Trophoblast cell (in vitro differentiated cells and primary cell): ENCODE measurements at regions not wholly inside any gene's neighbourhood (a gene's known extent, or its start where the extent isn't known, plus 50 kb on each side); places are given as distances from the start of the nearest gene placed in this dataset.

ENCODE experiments used
- DNase-seq, 2 donors: peaks; one replicate each; pipeline ENCODE4 v3.0.0-alpha.2; 2016
- H2AFZ ChIP-seq: 2 replicates; pipeline ENCODE4 v1.6.1; 2013; ENCODE audit warnings: low read length, moderate library complexity, mild to moderate bottlenecking; ENCODE audit not compliant: insufficient read depth, poor library complexity
- H2AK5ac ChIP-seq: 2 replicates; pipeline ENCODE4 v1.6.1; 2013; ENCODE audit warnings: mild to moderate bottlenecking, low read length
- H2BK120ac ChIP-seq: 2 replicates; pipeline ENCODE4 v1.6.1; 2013; ENCODE audit warnings: low read length, mild to moderate bottlenecking, moderate library complexity; ENCODE audit not compliant: insufficient read depth, poor library complexity
- H2BK12ac ChIP-seq: 2 replicates; pipeline ENCODE4 v1.6.1; 2013; ENCODE audit warnings: mild to moderate bottlenecking, low read length, moderate library complexity
- H2BK5ac ChIP-seq: 2 replicates; pipeline ENCODE4 v1.6.1; 2013; ENCODE audit warnings: low read length, low read depth, moderate library complexity, mild to moderate bottlenecking; ENCODE audit not compliant: poor library complexity
- H3K14ac ChIP-seq: 2 replicates; pipeline ENCODE4 v1.6.1; 2013; ENCODE audit warnings: mild to moderate bottlenecking, low read length
- H3K18ac ChIP-seq: 2 replicates; pipeline ENCODE4 v1.6.1; 2013; ENCODE audit warnings: mild to moderate bottlenecking, low read length
- H3K23ac ChIP-seq: 2 replicates; pipeline ENCODE4 v1.6.1; 2013; ENCODE audit warnings: low read length
- H3K27ac ChIP-seq: 2 replicates; pipeline ENCODE4 v1.5.1; 2013; ENCODE audit warnings: low read depth, mild to moderate bottlenecking, inconsistent platforms, low read length, moderate library complexity
- H3K27me3 ChIP-seq: 2 replicates; pipeline ENCODE4 v1.6.1; 2013; ENCODE audit warnings: inconsistent platforms, mild to moderate bottlenecking, low read length, moderate library complexity; ENCODE audit not compliant: insufficient read depth
- H3K36me3 ChIP-seq, 2 experiments: 1 replicate in 1 of 2; 2 replicates in 1 of 2; pipeline ENCODE4 v1.6.1; 2013; ENCODE audit warnings: low read length in 2 of 2, mild to moderate bottlenecking in 2 of 2, moderate library complexity in 1 of 2; ENCODE audit not compliant: insufficient read depth in 2 of 2, control insufficient read depth in 1 of 2
- H3K4ac ChIP-seq: 2 replicates; pipeline ENCODE4 v1.6.1; 2013; ENCODE audit warnings: low read depth, mild to moderate bottlenecking, low read length, moderate library complexity
- H3K4me1 ChIP-seq, 2 experiments: 1 replicate in 1 of 2; 2 replicates in 1 of 2; pipeline ENCODE4 v1.6.1; 2013; ENCODE audit warnings: low read length in 2 of 2, mild to moderate bottlenecking in 2 of 2, moderate library complexity in 1 of 2; ENCODE audit not compliant: insufficient read depth in 2 of 2, control insufficient read depth in 1 of 2
- H3K4me2 ChIP-seq: 2 replicates; pipeline ENCODE4 v1.6.1; 2013; ENCODE audit warnings: inconsistent platforms, mild to moderate bottlenecking, low read length, moderate library complexity
- H3K4me3 ChIP-seq: 2 replicates; pipeline ENCODE4 v1.5.1; 2013; ENCODE audit warnings: mild to moderate bottlenecking, low read depth, low read length, inconsistent platforms
- H3K79me1 ChIP-seq: one replicate; pipeline ENCODE4 v1.6.1; 2013; ENCODE audit warnings: low read length
- H3K79me2 ChIP-seq: 2 replicates; pipeline ENCODE4 v1.6.1; 2013; ENCODE audit warnings: low read length, mild to moderate bottlenecking; ENCODE audit not compliant: control insufficient read depth, insufficient read depth, poor library complexity
- H3K9ac ChIP-seq: 2 replicates; pipeline ENCODE4 v1.6.1; 2013; ENCODE audit warnings: mild to moderate bottlenecking, low read length
- H3K9me3 ChIP-seq: 2 replicates; pipeline ENCODE4 v1.6.1; 2013; ENCODE audit warnings: low read depth, mild to moderate bottlenecking, control low read depth, inconsistent platforms, low read length; ENCODE audit not compliant: insufficient read depth
- H4K12ac ChIP-seq: 2 replicates; pipeline ENCODE4 v1.6.1; 2013; ENCODE audit warnings: low read depth, mild to moderate bottlenecking, low read length, moderate library complexity
- H4K8ac ChIP-seq: 2 replicates; pipeline ENCODE4 v1.6.1; 2013; ENCODE audit warnings: low read depth, mild to moderate bottlenecking, low read length, moderate library complexity
- H4K91ac ChIP-seq: one replicate; pipeline ENCODE4 v1.6.1; 2013; ENCODE audit warnings: low read depth, mild to moderate bottlenecking, low read length, moderate library complexity
- WGBS: extraction: QIAGEN DNeasy Blood & Tissue Kit; methylation state at CpG from one replicate; pipeline ENCODE4 v1.1.7; 2013; ENCODE audit warnings: missing lambda C conversion rate; ENCODE audit not compliant: insufficient read length, insufficient coverage; ENCODE audit errors: extremely low coverage; 5-methylcytosine and 5-hydroxymethylcytosine counted together

DNA sequence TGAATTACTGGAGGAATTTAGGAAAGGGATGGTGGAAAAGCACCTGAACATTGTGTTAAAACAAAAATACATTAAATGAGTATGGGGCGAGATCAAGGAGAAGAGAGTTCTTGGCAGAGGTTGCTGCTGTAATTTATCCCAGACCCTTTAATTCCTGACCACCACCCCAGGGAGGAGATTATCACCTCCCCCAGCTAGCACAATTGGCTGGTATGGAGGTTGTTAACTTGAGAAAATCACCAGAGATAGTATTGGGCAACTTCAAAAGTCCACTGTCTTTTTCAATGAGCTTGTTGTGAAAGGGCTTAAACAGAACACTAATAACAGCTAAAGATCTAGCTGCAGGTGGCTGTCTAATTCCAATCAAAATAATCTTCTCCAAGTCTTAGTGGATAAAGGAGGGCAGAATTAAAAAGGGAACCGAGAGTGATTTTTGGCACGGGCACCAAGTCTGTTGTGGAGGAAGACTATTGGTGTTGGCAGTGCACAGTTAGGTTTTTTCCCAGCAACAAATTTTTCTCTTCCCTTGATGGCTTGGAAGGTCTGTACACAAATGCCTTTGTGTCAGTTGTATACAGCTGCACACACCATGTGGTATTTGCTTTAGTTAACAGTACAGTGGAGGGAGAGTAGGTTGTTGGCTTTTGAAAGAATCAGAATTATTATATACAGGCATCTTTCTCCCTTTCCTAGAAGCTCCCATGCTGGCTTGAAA is 289.5 kb downstream of the SLC4A3 start:
- Histone ChIP-seq H2BK5ac (no peak overlapping the region), H4K12ac (no peak overlapping the region), H3K18ac (no peak overlapping the region), H2BK12ac (no peak overlapping the region), H3K9me3 (peaks cover 4% of the 10 kb centered on the region), H3K4me3 (no peak overlapping the region), H3K79me1 (no peaks in the 10 kb centered on the region), H2BK120ac (no peak overlapping the region), H2AFZ (no peak overlapping the region), H4K8ac (no peak overlapping the region), H2AK5ac (no peak overlapping the region), H3K27me3 (no peaks in the 10 kb centered on the region), H3K79me2 (no peaks in the 10 kb centered on the region), H3K4ac (no peak overlapping the region), H3K4me2 (no peak overlapping the region), H3K4me1 (no peaks in the 10 kb centered on the region), H4K91ac (no peak overlapping the region), H3K27ac (no peak overlapping the region), H3K36me3 (no peaks in the 10 kb centered on the region), H3K23ac (no peak overlapping the region), H3K14ac (no peak overlapping the region), H3K9ac (no peak overlapping the region)
- DNase-seq, result no peak
- WGBS, result no CpG with 5 or more reads among the region's 3 CpGs

GRCh38 chr2:219918254-219918653 is 290.8 kb downstream of the SLC4A3 start:
- Histone ChIP-seq H2AFZ (no peak overlapping the region), H3K4me1 (no peaks in the 10 kb centered on the region), H2AK5ac (no peak overlapping the region), H3K4ac (no peak overlapping the region), H3K23ac (no peak overlapping the region), H4K8ac (no peak overlapping the region), H3K14ac (no peak overlapping the region), H4K91ac (no peak overlapping the region), H3K4me3 (no peak overlapping the region), H3K18ac (no peak overlapping the region), H3K9me3 (peaks cover 2% of the 10 kb centered on the region), H3K9ac (no peak overlapping the region), H3K36me3 (no peaks in the 10 kb centered on the region), H2BK120ac (no peak overlapping the region), H3K4me2 (no peak overlapping the region), H3K79me1 (no peaks in the 10 kb centered on the region), H4K12ac (no peak overlapping the region), H2BK12ac (no peak overlapping the region), H3K79me2 (no peaks in the 10 kb centered on the region), H3K27me3 (no peaks in the 10 kb centered on the region), H2BK5ac (no peak overlapping the region), H3K27ac (no peak overlapping the region)
- WGBS, result no CpG with 5 or more reads among the region's 3 CpGs
- no peak for DNase-seq

- no peak overlapping the region for H3K4me2 ChIP-seq
- H3K18ac ChIP-seq, result no peak overlapping the region
- no peak for DNase-seq
- H2AFZ ChIP-seq, result no peak overlapping the region
- H3K79me2 ChIP-seq, result no peaks in the 10 kb centered on the region
- H4K8ac ChIP-seq, result no peak overlapping the region
- no peak overlapping the region for H2BK5ac ChIP-seq
- no peaks in the 10 kb centered on the region for H3K79me1 ChIP-seq
- no peak overlapping the region for H2BK120ac ChIP-seq
- H4K91ac ChIP-seq, result no peak overlapping the region
- H3K9ac ChIP-seq, result no peak overlapping the region
- H3K4me1 ChIP-seq, result no peaks in the 10 kb centered on the region
- WGBS, result no CpG with 5 or more reads among the region's 4 CpGs
- no peak overlapping the region for H2BK12ac ChIP-seq
- H3K4me3 ChIP-seq, result no peak overlapping the region
- H3K36me3 ChIP-seq, result no peaks in the 10 kb centered on the region
- H3K4ac ChIP-seq, result no peak overlapping the region
- H3K23ac ChIP-seq, result no peak overlapping the region
- H3K27me3 ChIP-seq, result no peaks in the 10 kb centered on the region
- H3K27ac ChIP-seq, result no peak overlapping the region
- no peak overlapping the region for H2AK5ac ChIP-seq
- H3K9me3 ChIP-seq, result peaks cover 2% of the 10 kb centered on the region
- H4K12ac ChIP-seq, result no peak overlapping the region
- H3K14ac ChIP-seq, result no peak overlapping the region
Observed at GRCh38 chr2:219918944-219919343, 291.5 kb downstream of the SLC4A3 start.

GRCh38 chr2:219919506-219919905 is 292.1 kb downstream of the SLC4A3 start:
- Histone ChIP-seq H4K8ac (no peak overlapping the region), H3K14ac (no peak overlapping the region), H3K23ac (no peak overlapping the region), H3K36me3 (no peaks in the 10 kb centered on the region), H2BK12ac (no peak overlapping the region), H2AFZ (no peak overlapping the region), H3K4me1 (no peaks in the 10 kb centered on the region), H3K4ac (no peak overlapping the region), H3K27ac (no peak overlapping the region), H3K79me1 (no peaks in the 10 kb centered on the region), H3K4me3 (no peak overlapping the region), H2AK5ac (no peak overlapping the region), H2BK5ac (no peak overlapping the region), H3K4me2 (no peak overlapping the region), H3K79me2 (no peaks in the 10 kb centered on the region), H4K91ac (no peak overlapping the region), H3K9me3 (peaks cover 2% of the 10 kb centered on the region), H3K27me3 (no peaks in the 10 kb centered on the region), H3K9ac (no peak overlapping the region), H2BK120ac (no peak overlapping the region), H3K18ac (no peak overlapping the region), H4K12ac (no peak overlapping the region)
- no CpG with 5 or more reads among the region's 4 CpGs for WGBS
- no peak for DNase-seq
